Activated CD8-positive, alpha-beta T cell treated with anti-CD3 and anti-CD28 coated beads for 36 hours (primary cell): ENCODE measurements at regions not wholly inside any gene's neighbourhood (a gene's known extent, or its start where the extent isn't known, plus 50 kb on each side); places are given as distances from the start of the nearest gene placed in this dataset.

Experiments
- ATAC-seq: fragments of 200-7000 bp; cut with Tn5 transposase; one replicate; pipeline ENCODE4 v1.10.0; 2021; ENCODE audit warnings: mild to moderate bottlenecking, moderate library complexity
- CTCF ChIA-PET: fragments of 350-600 bp; sonication (Branson Sonifier 250); formaldehyde crosslinking; loops from one replicate; lab custom pipeline; 2021; ENCODE audit warnings: antibody characterized with exemption; lab: Charles Lee
- POLR2A ChIA-PET: fragments of 350-600 bp; sonication (Branson Sonifier 250); formaldehyde crosslinking; loops from one replicate; lab custom pipeline; 2021; ENCODE audit warnings: antibody characterized with exemption; lab: Charles Lee
- DNase-seq: peaks from one replicate; pipeline ENCODE4 v3.0.0-alpha.2; 2020
- H3K27ac Mint-ChIP-seq: one replicate; pipeline ENCODE4 v1.8.0; 2021; ENCODE audit warnings: mild to moderate bottlenecking, mixed read lengths
- H3K27me3 Mint-ChIP-seq: one replicate; pipeline ENCODE4 v1.8.0; 2021; ENCODE audit warnings: mixed read lengths
- H3K36me3 Mint-ChIP-seq: one replicate; pipeline ENCODE4 v1.8.0; 2021; ENCODE audit warnings: low read depth, mixed read lengths
- H3K4me1 Mint-ChIP-seq: one replicate; pipeline ENCODE4 v1.8.0; 2021; ENCODE audit warnings: low read depth, mixed read lengths
- H3K4me3 Mint-ChIP-seq: one replicate; pipeline ENCODE4 v1.8.0; 2021; ENCODE audit warnings: mild to moderate bottlenecking, moderate library complexity, mixed read lengths
- H3K9me3 Mint-ChIP-seq: one replicate; pipeline ENCODE4 v1.8.0; 2021; ENCODE audit warnings: mixed read lengths
- intact Hi-C: fragments of 100-400 bp; cut with micrococcal nuclease; formaldehyde crosslinking; loops from one replicate; pipeline ENCODE4 v1.10.0; 2022
- TF ChIP-seq, protein P1 (sequence below): fragments of 200-600 bp; IDR thresholded peaks from one replicate; pipeline ENCODE4 v1.8.0; 2022; ENCODE audit warnings: antibody characterized with exemption, mild to moderate bottlenecking

DNA sequence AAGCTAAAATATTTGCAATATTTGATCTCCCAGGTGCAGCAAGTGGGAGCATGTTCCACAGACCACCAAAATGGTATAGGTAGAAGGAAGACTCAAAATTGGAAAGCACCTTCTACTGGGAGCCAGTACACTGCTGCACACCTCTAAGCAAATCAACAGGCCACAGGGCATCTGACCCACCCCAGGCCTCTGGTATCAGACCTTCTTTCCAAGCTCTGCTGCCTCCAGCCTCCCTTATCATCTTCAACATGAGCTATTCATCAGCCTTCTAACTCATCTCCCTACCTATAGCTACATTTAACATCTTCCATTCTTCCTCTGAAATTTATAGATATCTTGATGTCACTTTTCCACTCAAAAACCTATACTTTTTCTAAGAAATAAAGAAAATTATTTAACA is 294.8 kb downstream of the ZEB2 start:
- POLR2A ChIA-PET = interaction anchor here (1.2 kb wide), 1 partner anchor 107 kb away, joined by 5 read pairs; a partner anchor contains a TSS
- TF ChIP-seq, protein P1, sequence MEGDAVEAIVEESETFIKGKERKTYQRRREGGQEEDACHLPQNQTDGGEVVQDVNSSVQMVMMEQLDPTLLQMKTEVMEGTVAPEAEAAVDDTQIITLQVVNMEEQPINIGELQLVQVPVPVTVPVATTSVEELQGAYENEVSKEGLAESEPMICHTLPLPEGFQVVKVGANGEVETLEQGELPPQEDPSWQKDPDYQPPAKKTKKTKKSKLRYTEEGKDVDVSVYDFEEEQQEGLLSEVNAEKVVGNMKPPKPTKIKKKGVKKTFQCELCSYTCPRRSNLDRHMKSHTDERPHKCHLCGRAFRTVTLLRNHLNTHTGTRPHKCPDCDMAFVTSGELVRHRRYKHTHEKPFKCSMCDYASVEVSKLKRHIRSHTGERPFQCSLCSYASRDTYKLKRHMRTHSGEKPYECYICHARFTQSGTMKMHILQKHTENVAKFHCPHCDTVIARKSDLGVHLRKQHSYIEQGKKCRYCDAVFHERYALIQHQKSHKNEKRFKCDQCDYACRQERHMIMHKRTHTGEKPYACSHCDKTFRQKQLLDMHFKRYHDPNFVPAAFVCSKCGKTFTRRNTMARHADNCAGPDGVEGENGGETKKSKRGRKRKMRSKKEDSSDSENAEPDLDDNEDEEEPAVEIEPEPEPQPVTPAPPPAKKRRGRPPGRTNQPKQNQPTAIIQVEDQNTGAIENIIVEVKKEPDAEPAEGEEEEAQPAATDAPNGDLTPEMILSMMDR = no peak
- ATAC-seq (no peak), DNase-seq (no peak)
- intact Hi-C loops = no loop called here
- Mint-ChIP-seq H3K4me1 (peaks cover 28% of the 10 kb centered on the region), H3K27me3 (no peaks in the 10 kb centered on the region), H3K4me3 (no peak overlapping the region), H3K9me3 (peaks cover 4% of the 10 kb centered on the region), H3K36me3 (peaks cover 16% of the 10 kb centered on the region), H3K27ac (no peak overlapping the region)
- CTCF ChIA-PET = interaction anchor here (1.2 to 1.4 kb wide), 2 partner anchors 12 to 14 kb away, joined by 3 read pairs; no protein-coding TSS in a partner anchor

DNA sequence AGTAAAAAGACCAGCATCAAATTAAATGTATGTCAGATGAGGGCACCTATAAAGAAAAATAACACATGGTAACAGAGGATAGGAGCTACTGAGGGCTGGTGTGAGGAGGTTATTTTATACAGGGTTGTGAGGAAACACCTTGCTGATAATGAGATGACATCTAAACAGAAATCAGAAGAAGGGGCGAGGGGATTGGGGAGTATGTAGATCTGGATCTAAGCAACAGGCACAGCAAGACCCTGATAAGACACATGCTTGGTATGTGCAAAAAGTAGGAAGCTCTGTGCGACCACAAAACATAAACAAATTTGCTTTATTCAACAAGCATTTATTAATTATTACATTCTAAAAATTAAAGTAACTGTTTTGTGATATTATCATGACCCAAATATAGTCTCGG is 295.4 kb downstream of the ZEB2 start:
- TF ChIP-seq, protein P1 = no peak
- POLR2A ChIA-PET = interaction anchor here (1.2 kb wide), 1 partner anchor 107 kb away, joined by 5 read pairs; a partner anchor contains a TSS
- H3K4me3 Mint-ChIP-seq = no peak overlapping the region

DNA sequence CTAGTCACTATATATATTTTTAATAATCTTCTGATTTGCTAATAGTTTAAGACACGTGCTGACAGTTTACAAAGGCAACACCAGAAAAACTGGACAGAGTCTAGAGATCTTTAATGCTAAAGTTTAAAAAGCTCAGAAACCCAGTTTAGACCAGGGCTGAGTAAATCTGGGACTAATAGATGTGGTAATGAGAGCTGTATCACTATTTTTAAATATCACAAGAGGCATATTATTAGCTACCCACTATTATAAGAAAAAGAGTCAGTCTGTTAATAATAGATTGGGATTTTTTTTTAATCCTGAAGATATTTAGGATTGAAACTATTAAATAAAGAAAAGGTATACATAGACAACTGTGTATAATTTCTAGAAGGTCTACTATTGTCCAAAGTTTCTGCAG is 299.9 kb downstream of the ZEB2 start:
- CTCF ChIA-PET = interaction anchor here (1.2 kb wide), 1 partner anchor 8 kb away, joined by 3 read pairs; no protein-coding TSS in a partner anchor
- Mint-ChIP-seq H3K9me3 (no peaks in the 10 kb centered on the region), H3K36me3 (peaks cover 4% of the 10 kb centered on the region), H3K4me3 (no peak overlapping the region), H3K27me3 (no peaks in the 10 kb centered on the region), H3K27ac (no peak overlapping the region), H3K4me1 (peaks cover 32% of the 10 kb centered on the region)
- TF ChIP-seq, protein P1 = no peak
- ATAC-seq (no peak), DNase-seq (no peak)
- intact Hi-C loops = no loop called here
- POLR2A ChIA-PET = interaction anchor here (0.7 to 2.9 kb wide), 4 partner anchors 11 to 19 kb away, joined by 3 to 7 read pairs (median 4); no protein-coding TSS in a partner anchor

More for the DNA sequence above, 295.4 kb downstream of the ZEB2 start:
- intact Hi-C loops = no loop called here
- Mint-ChIP-seq H3K36me3 (peaks cover 16% of the 10 kb centered on the region), H3K9me3 (peaks cover 4% of the 10 kb centered on the region), H3K27ac (no peak overlapping the region), H3K27me3 (no peaks in the 10 kb centered on the region), H3K4me1 (peaks cover 23% of the 10 kb centered on the region)
- CTCF ChIA-PET = interaction anchor here (1.2 to 1.4 kb wide), 2 partner anchors 13 to 15 kb away, joined by 3 read pairs; no protein-coding TSS in a partner anchor
- ATAC-seq (no peak), DNase-seq (no peak)

DNA sequence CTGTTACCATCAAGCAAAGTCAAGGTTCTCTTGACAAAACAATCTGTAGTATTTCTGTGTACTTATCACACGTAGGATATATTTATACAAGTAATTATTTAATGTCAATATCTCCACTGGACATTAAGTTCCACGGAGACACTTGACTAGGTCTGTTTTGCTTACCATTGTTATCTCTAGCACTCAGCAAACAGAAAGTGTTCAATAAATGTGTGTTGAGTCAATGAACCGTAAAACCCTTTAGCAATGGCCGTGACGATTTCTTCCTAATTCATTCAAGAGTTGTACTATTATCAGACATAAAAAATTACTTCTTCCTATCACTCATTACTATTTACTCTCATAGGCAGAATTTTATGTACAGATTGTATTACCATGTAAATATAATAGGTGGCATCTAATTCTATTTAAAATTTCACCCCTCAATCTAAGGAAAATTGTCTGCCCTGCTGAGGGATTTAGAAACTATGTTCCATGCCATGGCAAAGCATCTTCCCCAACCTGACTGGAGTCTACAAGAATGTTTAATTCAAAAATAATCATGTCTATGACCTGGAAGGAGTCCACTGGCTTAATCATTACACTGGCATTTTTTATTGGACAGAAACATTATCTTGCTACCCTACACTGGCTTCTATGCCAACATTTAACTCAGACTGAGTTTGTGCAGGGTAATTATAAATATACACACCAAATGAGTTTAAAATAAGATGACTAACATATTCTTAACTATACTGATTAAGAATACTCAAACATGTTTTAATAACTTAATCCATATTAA is 301.9 kb downstream of the ZEB2 start:
- Mint-ChIP-seq H3K4me1 (peaks cover 43% of the 10 kb centered on the region), H3K27ac (no peak overlapping the region), H3K4me3 (no peak overlapping the region), H3K27me3 (no peaks in the 10 kb centered on the region), H3K36me3 (peaks cover 2% of the 10 kb centered on the region), H3K9me3 (no peaks in the 10 kb centered on the region)
- DNase-seq (no peak), ATAC-seq (no peak)
- CTCF ChIA-PET = no interaction called here
- POLR2A ChIA-PET = no interaction called here
- TF ChIP-seq, protein P1 = no peak
- intact Hi-C loops = no loop called here
